NCI-H460 (cell line): ENCODE measurements at regions not wholly inside any gene's neighbourhood (a gene's known extent, or its start where the extent isn't known, plus 50 kb on each side); places are given as distances from the start of the nearest gene placed in this dataset.

Source experiments
- DNase-seq: peaks from one replicate; pipeline ENCODE4 v3.0.0-alpha.2; 2016; ENCODE audit warnings: low read depth; ENCODE audit errors: extremely low read depth

- DNase-seq = no peak
Observed at GRCh38 chr20:56828402-56828801, 199.3 kb downstream of the TFAP2C start.

DNA sequence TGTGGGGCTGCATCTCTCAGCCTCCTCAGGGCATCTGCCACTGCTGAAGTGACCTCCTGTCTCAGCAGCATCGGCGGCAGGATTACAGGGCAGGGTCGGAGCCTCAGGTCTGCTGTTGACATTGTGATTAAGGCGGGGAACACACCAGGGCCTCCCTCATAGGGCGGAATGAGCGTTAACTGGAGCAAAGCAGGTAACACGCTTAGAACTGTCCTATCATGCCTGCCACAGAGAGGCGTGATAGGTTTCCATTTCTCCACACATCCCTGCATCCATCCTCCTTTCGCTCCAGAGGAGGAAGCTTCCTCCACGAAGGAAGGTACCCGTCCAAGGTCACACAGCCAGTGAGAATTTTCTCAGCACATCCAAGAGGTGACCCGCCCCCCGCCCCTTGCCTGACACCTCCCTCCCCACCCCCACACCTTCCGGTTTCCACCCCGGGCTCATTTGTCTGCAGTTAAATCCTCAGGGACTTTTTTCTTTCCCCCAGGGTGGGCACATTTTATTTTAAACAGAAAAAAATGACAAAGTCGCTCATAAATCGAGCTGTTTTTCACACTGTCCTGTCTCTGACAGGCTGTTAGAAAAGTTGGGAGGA lies 200.8 kb downstream of the TFAP2C start:
- no peak for DNase-seq

DNA sequence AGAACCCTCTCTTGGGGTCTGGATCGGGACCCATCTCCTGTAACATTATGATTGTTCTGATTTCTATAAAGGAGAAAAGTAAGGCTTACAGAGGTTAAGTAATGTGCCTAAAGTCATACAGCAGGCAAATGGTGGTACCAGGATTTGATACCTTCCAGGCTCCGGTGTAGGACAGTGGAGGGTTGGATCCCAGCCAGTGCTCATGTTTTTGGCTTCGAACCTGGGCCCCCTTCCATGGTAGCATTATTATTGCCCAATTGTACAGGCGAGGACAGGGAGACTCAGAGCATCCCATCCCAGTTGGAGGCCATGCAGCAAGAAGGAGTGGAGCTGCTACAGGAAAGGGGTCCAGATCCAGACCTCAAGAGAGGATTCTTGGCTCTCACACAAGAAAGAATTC lies 202.7 kb downstream of the TFAP2C start:
- DNase-seq = no peak

DNA sequence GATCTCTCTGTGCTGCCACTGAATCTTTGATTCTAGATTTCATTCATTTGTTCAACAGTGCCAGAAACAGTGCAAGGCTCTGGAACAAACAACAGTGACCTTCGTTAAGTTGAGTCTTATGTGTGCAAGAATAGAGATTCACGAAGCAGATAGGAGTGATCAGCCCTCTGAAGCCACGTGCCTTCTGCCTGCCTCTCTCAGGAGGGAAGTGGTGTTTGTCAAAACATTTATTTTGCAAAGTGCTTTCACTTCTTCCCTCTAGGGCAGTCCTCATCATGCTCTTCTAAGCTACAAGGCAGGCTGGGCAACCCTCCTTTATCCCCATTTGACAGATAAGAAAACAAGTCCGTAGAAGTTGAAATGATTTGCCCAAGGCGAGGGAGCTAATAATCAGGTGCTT lies 204.3 kb downstream of the TFAP2C start:
- no peak for DNase-seq

- DNase-seq = no peak
Observed at GRCh38 chr20:56835829-56836550, 206.9 kb downstream of the TFAP2C start.

- no peak for DNase-seq
Observed at GRCh38 chr20:56839222-56839621, 210.1 kb downstream of the TFAP2C start.

DNA sequence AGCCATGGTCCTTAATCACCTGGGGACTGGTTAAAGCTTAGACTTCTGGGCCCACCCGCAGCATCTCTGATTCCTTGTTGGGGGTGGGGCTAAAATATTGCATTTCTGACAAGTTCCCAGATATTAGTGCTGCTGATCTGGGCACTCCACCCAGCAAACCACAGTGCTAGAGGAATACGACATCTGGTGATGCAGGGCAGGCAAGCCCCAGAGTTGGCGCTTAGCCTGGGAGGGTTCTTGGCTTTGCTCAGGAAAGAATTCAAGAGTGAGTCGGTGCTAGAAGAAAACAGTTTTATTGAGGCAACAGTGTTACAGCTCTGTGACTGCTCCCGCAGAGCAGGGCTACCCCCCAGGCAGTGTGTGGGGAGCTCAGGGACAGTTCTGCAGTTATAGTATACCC lies 210.7 kb downstream of the TFAP2C start:
- no peak for DNase-seq

GRCh38 chr20:56840716-56841261 lies 211.7 kb downstream of the TFAP2C start:
- no peak for DNase-seq

- DNase-seq = no peak
Observed at GRCh38 chr20:56841346-56841908, 212.3 kb downstream of the TFAP2C start.

GRCh38 chr20:56842056-56842455 lies 212.9 kb downstream of the TFAP2C start:
- DNase-seq = no peak

DNA sequence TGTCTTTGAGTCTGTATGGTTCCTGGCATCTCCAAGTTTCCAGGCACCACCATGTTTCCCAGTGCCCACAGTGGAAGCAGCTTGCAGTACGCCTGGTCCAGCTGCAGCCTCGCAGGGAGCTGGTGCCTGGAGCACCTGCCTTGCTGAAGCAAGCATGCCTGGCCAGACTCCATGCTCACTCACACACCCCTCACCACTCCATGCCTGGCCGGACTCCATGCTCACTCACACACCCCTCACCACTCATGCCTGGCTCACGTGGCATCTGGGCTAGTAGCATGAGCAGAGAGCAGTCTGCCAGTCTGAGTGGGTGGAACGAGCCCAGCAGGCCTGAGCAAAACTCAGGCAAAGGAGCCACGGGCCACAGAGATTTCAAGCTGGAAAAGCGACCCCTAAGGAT lies 214.3 kb downstream of the TFAP2C start:
- no peak for DNase-seq

DNA sequence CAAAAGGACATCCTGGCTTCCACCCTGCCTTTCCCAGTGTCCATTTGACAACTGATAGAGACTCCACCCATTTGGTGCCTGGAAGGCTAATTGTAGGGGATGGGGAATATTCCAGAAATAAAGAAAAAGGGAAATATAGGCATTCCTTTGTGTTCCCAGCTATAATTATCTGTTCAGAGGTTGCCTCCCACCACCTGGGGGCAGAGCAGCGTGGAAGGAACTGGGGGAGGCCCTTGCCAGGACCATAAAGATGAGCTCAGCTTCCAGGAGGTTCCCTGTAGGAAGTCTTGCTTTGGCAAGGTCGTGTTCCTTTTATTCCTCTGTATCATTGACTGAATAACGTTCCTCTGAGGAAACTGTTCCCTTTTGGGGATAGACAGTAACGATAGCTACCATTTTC lies 214.7 kb downstream of the TFAP2C start:
- DNase-seq = no peak

GRCh38 chr20:56845546-56846086 lies 216.5 kb downstream of the TFAP2C start:
- no peak for DNase-seq

DNA sequence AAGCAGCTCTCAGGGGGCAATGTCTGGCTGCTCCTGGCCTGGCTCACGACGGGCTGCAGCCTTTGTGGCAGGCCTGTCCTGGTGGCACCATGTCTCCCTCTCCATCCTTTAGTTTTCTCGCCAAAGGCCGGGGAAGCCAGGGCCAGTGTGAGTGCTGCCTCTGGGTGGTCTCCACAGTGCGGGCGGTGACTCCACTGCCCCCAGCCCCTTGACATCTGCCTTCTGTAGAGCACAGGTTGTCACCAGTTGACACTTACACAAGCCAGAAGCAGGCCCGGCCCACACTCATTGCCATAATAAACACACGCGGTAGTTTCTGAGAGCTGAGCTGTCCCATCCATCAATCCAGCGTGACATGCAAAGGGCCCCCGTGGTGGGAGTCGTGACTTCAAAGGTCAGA lies 219.5 kb downstream of the TFAP2C start:
- DNase-seq = no peak

DNA sequence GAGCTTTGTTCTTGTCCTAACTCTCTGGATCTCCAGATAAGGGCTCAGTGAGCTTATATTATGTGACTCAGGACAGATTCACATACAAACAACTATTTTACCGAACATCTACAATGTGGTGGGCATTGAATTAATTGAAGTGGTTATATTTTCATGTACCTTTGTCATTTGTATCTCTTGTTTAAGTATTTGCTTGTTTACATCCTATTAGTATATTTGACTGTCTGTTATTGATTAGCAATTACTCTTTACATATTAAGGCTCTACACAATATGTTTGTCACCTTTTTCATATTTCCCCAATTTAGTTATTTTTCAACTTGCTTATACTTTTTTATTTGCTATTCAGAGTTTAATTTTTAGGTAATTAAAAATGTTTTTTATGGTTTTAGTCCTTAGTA lies 222.4 kb downstream of the TFAP2C start:
- DNase-seq = no peak

GRCh38 chr20:56855708-56856107 lies 226.6 kb downstream of the TFAP2C start:
- DNase-seq = no peak

- DNase-seq = no peak
Observed at GRCh38 chr20:56857950-56858349, 228.8 kb downstream of the TFAP2C start.

DNA sequence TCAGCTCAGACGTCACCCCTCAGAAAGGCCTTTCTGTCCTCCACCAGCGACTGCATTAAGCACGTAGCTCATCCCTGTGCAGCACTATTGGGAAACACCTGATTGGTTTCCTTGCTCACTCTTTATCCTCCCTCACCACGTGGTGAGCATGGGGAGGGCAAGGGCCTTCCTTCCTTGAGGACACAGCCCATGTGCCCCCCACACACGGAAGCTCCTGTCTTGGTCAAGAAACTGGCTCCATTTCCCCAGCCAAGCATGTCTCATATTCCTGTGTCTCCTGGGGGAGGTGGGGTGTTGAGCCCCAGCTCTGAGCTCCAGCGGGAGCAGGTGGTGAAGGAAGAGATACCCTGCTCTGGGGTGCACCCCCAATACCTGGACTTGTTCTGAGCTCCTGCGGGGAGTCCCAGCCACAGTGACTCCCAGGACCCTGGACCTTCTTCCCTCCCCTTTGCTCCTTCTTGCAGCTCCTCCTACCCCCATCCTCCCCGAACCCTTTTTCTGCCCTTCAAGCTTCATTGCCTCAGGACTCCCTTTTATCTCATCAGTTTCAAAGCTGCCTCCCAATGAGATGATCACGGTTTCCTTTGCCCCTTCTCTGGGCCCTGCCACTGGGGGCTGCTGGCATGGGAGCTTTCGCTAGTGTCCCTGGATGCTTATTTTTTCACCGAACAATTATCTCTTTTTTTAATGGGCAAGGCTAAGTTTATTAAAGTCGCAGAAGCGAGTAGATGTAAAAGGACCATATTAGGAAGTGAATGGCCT lies 230.1 kb downstream of the TFAP2C start:
- DNase-seq = no peak

DNA sequence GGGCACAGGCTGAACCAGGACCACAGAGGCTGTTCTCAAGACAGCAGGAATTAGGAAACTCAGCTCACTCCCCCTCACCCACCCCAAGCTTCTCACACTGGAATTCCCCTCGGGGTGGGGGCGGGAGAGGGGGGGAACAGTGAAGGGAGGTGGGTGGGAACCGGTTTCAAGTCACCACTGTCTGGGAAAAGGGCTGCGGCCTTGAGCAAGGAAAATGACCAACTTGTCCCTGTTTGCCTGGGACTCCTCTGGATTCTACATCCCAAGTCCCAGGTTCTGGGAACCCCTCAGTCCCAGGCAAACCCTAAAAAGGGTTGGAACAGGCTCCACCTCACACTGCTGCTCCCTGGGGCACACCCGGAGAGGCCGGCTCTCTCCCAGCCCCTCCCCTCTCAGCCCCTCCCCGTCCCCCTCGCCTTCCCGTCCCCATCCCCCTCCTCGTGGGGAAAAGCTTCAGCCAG lies 230.7 kb downstream of the TFAP2C start:
- DNase-seq = no peak

DNA sequence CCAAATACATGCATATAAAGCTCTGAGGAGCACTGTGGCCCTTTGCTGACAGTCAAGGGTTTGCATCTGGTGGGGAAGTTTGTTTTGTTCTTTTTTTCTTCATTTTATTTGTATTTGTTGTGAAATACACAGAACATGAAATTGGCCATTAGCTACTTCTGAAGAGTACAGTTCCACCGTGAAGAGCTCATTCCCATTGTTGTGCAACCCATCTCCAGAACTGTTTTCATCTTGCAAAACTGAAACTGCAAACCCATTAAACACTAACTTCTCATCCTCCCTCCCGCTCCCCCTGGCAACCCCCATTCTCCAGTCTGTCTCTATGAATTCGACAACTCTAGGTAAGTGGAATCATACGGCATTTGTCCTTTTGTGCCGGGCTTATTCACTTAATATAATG lies 231.3 kb downstream of the TFAP2C start:
- DNase-seq = no peak

DNA sequence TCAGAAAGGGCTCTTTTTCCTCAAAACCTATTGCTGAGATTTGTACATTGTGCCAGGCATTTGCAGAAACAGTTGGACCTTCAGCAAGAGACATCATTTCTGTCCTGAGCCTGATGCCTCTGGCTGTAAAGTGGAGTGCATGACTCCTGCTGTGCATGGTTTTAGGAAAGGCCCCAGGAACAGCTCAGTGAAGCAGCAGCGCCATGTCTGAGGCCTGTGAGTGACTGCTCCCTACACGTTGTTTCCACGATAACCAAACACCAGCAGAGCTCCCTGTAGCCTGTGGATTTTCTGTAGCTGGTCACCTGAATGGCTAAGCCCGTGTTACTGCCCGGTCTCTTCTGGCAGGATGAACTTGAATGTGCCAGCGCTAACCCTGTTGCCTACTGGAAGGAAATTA lies 232.5 kb downstream of the TFAP2C start:
- DNase-seq = no peak
